Uterus (tissue), 2 donors: ENCODE measurements at regions not wholly inside any gene's neighbourhood (a gene's known extent, or its start where the extent isn't known, plus 50 kb on each side); places are given as distances from the start of the nearest gene placed in this dataset.

Experiments
- POLR2A ChIP-seq, 2 donors: fragments of 450-650 bp; IDR thresholded peaks; one replicate each; pipeline ENCODE4 v1.6.1; 2016; ENCODE audit warnings: antibody characterized with exemption in 2 of 2, mild to moderate bottlenecking in 1 of 2, moderate library complexity in 1 of 2
- TF ChIP-seq, protein P1 (sequence below), 4 experiments: fragments of 200-600 bp in 2 of 4; fragments of 450-650 bp in 2 of 4; sonication (generic) in 2 of 4; IDR thresholded peaks; one replicate each; pipeline ENCODE4 v1.5.1; 2016 to 2019; ENCODE audit warnings: antibody characterized with exemption in 4 of 4, mild to moderate bottlenecking in 2 of 4, moderate library complexity in 1 of 4

DNA sequence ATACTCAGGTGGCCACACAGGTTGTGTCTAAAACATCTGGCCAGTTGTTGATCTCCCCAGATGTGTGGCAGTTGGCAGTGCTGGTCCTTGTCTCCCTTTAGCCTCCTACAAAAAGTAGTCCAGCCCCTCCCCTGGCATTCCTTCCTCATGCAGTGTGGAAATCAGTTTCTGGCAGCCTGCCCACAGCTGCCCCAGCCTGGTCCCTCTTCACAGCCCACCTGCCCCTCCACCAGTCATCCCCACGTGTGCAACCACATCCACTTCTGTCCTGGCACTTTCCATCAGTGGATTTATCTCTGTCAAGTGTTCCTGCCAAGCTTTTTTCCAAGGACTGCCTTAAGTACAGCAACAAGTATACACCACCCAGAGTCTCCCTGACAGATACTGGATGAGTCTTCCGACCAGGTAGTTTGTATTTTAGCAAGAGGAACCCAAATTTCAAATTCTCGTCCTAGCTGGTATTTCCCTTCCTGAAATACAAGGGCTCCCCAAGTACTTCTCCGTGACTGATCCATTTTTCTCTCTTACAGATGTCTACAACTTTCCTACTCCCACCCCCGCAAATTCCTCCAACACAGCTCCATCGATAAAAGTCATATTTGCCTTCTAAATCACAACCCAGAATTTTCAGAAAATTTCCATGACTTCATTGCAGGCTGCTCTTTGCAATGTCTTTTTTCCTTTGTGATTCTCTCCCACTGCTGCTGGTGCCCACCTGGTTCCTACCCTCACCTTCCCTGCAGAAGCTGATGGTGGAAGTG lies 313.5 kb downstream of the FOXO1 start:
- TF ChIP-seq, protein P1, sequence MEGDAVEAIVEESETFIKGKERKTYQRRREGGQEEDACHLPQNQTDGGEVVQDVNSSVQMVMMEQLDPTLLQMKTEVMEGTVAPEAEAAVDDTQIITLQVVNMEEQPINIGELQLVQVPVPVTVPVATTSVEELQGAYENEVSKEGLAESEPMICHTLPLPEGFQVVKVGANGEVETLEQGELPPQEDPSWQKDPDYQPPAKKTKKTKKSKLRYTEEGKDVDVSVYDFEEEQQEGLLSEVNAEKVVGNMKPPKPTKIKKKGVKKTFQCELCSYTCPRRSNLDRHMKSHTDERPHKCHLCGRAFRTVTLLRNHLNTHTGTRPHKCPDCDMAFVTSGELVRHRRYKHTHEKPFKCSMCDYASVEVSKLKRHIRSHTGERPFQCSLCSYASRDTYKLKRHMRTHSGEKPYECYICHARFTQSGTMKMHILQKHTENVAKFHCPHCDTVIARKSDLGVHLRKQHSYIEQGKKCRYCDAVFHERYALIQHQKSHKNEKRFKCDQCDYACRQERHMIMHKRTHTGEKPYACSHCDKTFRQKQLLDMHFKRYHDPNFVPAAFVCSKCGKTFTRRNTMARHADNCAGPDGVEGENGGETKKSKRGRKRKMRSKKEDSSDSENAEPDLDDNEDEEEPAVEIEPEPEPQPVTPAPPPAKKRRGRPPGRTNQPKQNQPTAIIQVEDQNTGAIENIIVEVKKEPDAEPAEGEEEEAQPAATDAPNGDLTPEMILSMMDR (IDR thresholded peaks at IDR 0.05), result no peak
- no peak for TF ChIP-seq POLR2A (IDR thresholded peaks at IDR 0.05)
